ENCODE measurements at regions not wholly inside any gene's neighbourhood (a gene's known extent, or its start where the extent isn't known, plus 50 kb on each side); places are given as distances from the start of the nearest gene placed in this dataset.
"Not testable (repeated sequence)": the region's sequence is repeated elsewhere in the genome, so short reads cannot be mapped to it uniquely, and the experiment has no call there.

DNA sequence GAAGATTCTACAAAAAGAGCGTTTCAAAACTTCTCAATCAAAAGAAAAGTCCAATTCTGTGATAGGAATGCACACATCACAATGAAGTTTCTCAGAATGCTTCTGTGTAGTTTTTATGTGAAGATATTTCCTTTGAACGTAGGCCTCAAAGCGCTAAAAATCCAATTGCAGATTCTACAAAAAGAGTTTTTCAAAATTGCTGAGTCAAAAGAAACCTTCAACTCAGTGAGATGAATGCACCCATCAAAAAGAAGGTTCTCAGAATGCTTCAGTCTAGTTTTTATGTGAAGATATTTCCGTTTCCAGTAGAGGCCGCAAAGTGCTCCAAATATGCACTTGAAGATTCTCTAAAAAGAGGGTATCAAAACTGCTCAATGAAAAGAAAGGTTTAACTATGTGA lies 319.7 kb upstream of the DEFB115 start:
- in situ Hi-C loops (cut with HindIII; ENCODE audit: low sequenced_read_pairs): no loop called here
- TF ChIP-seq, protein P1, sequence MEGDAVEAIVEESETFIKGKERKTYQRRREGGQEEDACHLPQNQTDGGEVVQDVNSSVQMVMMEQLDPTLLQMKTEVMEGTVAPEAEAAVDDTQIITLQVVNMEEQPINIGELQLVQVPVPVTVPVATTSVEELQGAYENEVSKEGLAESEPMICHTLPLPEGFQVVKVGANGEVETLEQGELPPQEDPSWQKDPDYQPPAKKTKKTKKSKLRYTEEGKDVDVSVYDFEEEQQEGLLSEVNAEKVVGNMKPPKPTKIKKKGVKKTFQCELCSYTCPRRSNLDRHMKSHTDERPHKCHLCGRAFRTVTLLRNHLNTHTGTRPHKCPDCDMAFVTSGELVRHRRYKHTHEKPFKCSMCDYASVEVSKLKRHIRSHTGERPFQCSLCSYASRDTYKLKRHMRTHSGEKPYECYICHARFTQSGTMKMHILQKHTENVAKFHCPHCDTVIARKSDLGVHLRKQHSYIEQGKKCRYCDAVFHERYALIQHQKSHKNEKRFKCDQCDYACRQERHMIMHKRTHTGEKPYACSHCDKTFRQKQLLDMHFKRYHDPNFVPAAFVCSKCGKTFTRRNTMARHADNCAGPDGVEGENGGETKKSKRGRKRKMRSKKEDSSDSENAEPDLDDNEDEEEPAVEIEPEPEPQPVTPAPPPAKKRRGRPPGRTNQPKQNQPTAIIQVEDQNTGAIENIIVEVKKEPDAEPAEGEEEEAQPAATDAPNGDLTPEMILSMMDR (IDR thresholded peaks at IDR 0.05; ENCODE audit: low read depth, low read length, missing control alignments): no peak
- no peak for DNase-seq (ENCODE audit: low read depth)
- H3K4me3 ChIP-seq (ENCODE audit: low read depth, low read length): no peak overlapping the region

DNA sequence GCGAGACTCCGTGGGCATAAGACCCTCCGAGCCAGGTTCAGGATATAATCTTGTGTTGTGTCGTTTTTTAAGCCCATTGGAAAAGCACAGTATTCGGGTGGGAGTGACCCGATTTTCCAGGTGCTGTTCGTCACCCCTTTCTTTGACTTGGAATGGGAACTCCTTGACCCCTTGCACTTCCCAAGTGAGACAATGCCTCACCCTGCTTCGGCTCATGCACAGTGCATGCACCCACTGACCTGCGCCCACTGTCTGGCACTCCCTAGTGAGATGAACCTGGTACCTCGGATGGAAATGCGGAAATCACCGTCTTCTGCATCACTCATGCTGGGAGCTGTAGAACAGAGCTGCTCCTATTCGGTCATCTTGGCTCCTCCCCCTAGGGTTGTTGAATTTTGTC lies 307.7 kb upstream of the DEFB115 start:
- H3K4me3 ChIP-seq (ENCODE audit: low read depth, low read length): no peak overlapping the region
- DNase-seq (ENCODE audit: low read depth): no peak
- in situ Hi-C loops (cut with HindIII; ENCODE audit: low sequenced_read_pairs): no loop called here
- TF ChIP-seq, protein P1 (IDR thresholded peaks at IDR 0.05; ENCODE audit: low read depth, low read length, missing control alignments): no peak

DNA sequence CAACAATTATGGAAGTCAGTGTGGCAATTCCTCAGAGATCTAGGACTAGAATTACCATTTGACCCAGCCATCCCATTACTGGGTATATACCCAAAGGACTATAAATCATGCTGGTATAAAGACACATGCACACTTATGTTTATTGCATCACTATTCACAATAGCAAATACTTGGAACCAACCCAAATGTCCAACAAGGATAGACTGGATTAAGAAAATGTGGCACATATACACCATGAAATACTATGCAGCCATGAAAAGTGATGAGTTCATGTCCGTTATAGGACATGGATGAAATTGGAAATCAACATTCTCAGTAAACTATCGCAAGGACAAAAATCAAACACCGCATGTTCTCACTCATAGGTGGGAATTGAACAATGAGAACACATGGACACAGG lies 306.4 kb upstream of the DEFB115 start:
- H3K4me3 ChIP-seq (ENCODE audit: low read depth, low read length); in situ Hi-C loops (cut with HindIII; ENCODE audit: low sequenced_read_pairs); DNase-seq (ENCODE audit: low read depth): not testable (repeated sequence)

DNA sequence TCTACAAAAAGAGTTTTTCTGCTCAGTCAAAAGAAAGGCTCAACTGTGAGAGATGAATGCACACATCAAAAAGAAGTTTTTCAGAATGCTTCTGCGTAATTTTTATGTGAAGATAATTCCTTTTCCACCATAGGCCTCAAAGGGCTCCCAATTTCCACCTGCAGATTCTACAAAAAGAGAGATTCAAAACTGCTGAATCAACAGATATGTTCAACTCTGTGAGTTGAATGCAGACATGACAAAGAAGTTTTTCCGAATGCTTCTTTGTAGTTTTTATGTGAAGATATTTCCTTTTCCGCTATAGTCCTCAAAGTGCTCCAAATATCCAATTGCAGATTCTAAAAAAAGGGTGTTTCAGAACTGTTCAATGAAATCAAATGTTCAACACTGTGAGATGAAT lies 300.8 kb upstream of the DEFB115 start:
- DNase-seq (ENCODE audit: low read depth); H3K4me3 ChIP-seq (ENCODE audit: low read depth, low read length); in situ Hi-C loops (cut with HindIII; ENCODE audit: low sequenced_read_pairs): not testable (repeated sequence)

DNA sequence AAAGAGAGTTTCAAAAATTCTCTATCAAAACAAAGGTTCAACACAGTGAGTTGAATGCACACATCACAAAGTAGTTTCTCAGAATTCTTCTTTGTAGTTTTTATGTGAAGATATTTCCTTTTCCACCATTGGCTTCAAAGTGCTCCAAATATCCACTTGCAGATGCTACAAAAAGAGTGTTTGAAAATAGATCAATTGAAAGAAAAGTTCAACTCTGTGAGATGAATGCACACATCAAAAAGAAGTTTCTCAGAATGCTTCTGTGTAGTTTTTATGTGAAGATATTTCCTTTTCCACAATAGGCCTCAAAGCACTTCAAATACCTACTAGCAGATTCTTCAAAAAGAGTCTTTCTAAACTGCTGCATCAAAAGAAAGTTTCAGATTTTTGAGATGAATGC lies 298.3 kb upstream of the DEFB115 start:
- H3K4me3 ChIP-seq (ENCODE audit: low read depth, low read length); DNase-seq (ENCODE audit: low read depth); in situ Hi-C loops (cut with HindIII; ENCODE audit: low sequenced_read_pairs): not testable (repeated sequence)

DNA sequence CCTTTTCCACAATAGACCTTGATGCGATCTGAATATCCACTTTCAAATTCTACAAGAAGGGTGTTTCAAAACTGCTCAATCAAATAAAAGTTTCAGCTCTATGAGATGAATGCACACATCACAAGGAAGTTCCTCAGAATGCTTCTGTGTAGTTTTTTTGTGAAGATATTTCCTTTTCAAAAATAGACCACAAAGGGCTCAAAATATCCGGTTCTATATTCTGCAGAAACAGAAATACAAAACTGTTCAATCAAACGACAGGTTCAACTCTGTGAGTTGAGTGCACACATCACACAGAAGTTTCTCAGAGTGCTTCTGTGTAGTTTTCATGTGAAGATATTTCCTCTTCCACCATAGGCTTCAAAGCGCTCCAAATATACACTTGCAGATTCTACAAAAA lies 293.9 kb upstream of the DEFB115 start:
- TF ChIP-seq, protein P1 (IDR thresholded peaks at IDR 0.05; ENCODE audit: low read depth, low read length, missing control alignments): no peak
- H3K4me3 ChIP-seq (ENCODE audit: low read depth, low read length): no peak overlapping the region
- in situ Hi-C loops (cut with HindIII; ENCODE audit: low sequenced_read_pairs): no loop called here
- DNase-seq (ENCODE audit: low read depth): no peak

DNA sequence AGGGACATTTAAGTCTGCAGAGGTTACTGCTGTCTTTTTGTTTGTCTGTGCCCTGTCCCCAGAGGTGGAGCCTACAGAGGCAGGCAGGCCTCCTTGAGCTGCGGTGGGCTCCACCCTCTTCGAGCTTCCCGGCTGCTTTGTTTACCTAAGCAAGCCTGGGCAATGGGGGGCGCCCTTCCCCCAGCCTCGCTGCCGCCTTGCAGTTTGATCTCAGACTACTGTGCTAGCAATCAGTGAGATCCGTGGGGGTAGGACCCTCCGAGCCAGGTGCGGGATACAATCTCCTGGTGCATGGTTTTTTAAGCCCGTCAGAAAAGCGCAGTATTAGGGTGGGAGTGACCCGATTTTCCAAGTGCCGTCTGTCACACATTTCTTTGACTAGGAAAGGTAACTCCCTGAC lies 281.6 kb upstream of the DEFB115 start:
- H3K4me3 ChIP-seq (ENCODE audit: low read depth, low read length); in situ Hi-C loops (cut with HindIII; ENCODE audit: low sequenced_read_pairs); DNase-seq (ENCODE audit: low read depth): not testable (repeated sequence)

DNA sequence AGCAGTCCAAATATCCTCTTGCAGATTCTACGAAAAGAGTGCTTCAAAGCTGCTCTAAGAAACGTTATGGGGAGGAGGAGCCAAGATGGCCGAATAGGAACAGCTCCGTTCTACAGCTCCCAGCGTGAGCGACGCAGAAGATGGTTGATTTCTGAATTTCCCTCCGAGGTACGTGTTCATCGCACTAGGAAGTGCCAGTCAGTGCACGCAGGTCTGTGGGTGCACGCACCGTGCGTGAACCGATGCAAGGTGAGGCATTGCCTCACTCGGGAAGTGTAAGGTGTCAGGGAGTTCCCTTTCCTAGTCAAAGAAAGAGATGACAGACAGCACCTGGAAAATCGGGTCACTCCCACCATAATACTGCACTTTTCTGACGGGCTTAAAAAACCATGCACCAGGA lies 272.1 kb upstream of the DEFB115 start:
- TF ChIP-seq, protein P1 (IDR thresholded peaks at IDR 0.05; ENCODE audit: low read depth, low read length, missing control alignments): no peak
- in situ Hi-C loops (cut with HindIII; ENCODE audit: low sequenced_read_pairs): no loop called here
- no peak for DNase-seq (ENCODE audit: low read depth)
- no peak overlapping the region for H3K4me3 ChIP-seq (ENCODE audit: low read depth, low read length)
